ENCODE measurements at regions not wholly inside any gene's neighbourhood (a gene's known extent, or its start where the extent isn't known, plus 50 kb on each side); places are given as distances from the start of the nearest gene placed in this dataset.

DNA sequence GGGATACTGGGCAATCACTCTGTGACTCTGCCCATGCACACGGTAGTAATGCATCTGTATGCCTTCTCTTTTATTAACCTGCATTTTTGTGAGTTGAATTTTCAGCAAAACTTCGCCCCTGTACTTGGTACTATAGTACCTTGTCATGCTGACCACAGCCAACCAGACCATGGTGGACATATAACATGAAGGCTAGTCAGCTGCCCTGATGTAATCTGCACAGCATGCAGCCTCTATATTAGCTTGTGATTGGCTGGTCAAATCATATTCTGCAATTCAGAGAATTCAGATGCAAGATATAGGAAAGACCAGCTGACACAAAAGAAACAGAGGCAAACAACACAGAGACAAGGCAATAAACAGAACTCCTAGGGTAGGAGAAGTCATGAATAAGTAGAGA lies 200.9 kb upstream of the JARID2 start:
- no peak for TF ChIP-seq POLR2AphosphoS5 (IDR thresholded peaks at IDR 0.05; ENCODE audit: low read depth, low read length)
- TF ChIP-seq, protein P1, sequence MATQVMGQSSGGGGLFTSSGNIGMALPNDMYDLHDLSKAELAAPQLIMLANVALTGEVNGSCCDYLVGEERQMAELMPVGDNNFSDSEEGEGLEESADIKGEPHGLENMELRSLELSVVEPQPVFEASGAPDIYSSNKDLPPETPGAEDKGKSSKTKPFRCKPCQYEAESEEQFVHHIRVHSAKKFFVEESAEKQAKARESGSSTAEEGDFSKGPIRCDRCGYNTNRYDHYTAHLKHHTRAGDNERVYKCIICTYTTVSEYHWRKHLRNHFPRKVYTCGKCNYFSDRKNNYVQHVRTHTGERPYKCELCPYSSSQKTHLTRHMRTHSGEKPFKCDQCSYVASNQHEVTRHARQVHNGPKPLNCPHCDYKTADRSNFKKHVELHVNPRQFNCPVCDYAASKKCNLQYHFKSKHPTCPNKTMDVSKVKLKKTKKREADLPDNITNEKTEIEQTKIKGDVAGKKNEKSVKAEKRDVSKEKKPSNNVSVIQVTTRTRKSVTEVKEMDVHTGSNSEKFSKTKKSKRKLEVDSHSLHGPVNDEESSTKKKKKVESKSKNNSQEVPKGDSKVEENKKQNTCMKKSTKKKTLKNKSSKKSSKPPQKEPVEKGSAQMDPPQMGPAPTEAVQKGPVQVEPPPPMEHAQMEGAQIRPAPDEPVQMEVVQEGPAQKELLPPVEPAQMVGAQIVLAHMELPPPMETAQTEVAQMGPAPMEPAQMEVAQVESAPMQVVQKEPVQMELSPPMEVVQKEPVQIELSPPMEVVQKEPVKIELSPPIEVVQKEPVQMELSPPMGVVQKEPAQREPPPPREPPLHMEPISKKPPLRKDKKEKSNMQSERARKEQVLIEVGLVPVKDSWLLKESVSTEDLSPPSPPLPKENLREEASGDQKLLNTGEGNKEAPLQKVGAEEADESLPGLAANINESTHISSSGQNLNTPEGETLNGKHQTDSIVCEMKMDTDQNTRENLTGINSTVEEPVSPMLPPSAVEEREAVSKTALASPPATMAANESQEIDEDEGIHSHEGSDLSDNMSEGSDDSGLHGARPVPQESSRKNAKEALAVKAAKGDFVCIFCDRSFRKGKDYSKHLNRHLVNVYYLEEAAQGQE (IDR thresholded peaks at IDR 0.05; ENCODE audit: insufficient read depth in 1 of 2, low read depth in 2 of 2, low read length in 2 of 2) = no peak
